Fibroblast of lung (primary cell): ENCODE measurements at regions not wholly inside any gene's neighbourhood (a gene's known extent, or its start where the extent isn't known, plus 50 kb on each side); places are given as distances from the start of the nearest gene placed in this dataset.

Experiments
- CTCF ChIP-seq, 2 donors: IDR thresholded peaks in 1 of 2; conservative IDR thresholded peaks in 1 of 2; 1 replicate in 1 of 2; 2 replicates in 1 of 2; pipeline ENCODE4 v1.5.1; 2011 to 2012; ENCODE audit warnings: low read length in 2 of 2, control low read depth in 1 of 2, inconsistent platforms in 1 of 2, low read depth in 1 of 2, mild to moderate bottlenecking in 1 of 2
- EZH2 ChIP-seq: IDR thresholded peaks from 2 replicates; pipeline ENCODE4 v1.5.1; 2012; ENCODE audit warnings: low read length, control low read depth, mild to moderate bottlenecking; ENCODE audit errors: missing control alignments

- TF ChIP-seq CTCF (conservative IDR thresholded peaks at IDR 0.05 in 1 of 2, IDR thresholded peaks at IDR 0.05 in 1 of 2; ENCODE audit: low read depth in 1 of 2, low read length in 2 of 2) (no peak), EZH2 (no peak)
Measured at GRCh38 chr4:26248647-26249046, 72.2 kb upstream of the RBPJ start.
